ENCODE measurements at regions not wholly inside any gene's neighbourhood (a gene's known extent, or its start where the extent isn't known, plus 50 kb on each side); places are given as distances from the start of the nearest gene placed in this dataset.

GRCh38 chr22:22728382-22728781, 84.0 kb downstream of the GGTLC2 start:
- BruUV-seq (replicated peaks), result no TSS peak
- FAIRE-seq, result no peak
- ChIA-PET POLR2A (no interaction called here), CTCF (ENCODE audit: low intra/inter-chr PET ratio, low total read pairs) (no interaction called here)
- no peak overlapping the region for H3K27ac ChIP-seq (ENCODE audit: extremely low read length, insufficient read depth, low read length)
- no peak overlapping the region for H3K9ac ChIP-seq (ENCODE audit: insufficient read depth, low read depth, low read length)
- TF ChIP-seq KDM4B (CRISPR knock-in tag; IDR thresholded peaks at IDR 0.05) (no peak), DR1 (CRISPR knock-in tag; IDR thresholded peaks at IDR 0.05) (no peak), FOXA3 (CRISPR knock-in tag; IDR thresholded peaks at IDR 0.05) (no peak), ASH2L (IDR thresholded peaks at IDR 0.05; ENCODE audit: insufficient read length, low read depth, low read length) (no peak), KAT7 (CRISPR knock-in tag; IDR thresholded peaks at IDR 0.05; ENCODE audit: borderline replicate concordance) (no peak), CHD4 (IDR thresholded peaks at IDR 0.05; ENCODE audit: borderline replicate concordance, low read length) (no peak), NONO (IDR thresholded peaks at IDR 0.05) (no peak), NONO (CRISPR knock-in tag; conservative IDR thresholded peaks at IDR 0.05) (no peak), PBX2 (CRISPR knock-in tag; IDR thresholded peaks at IDR 0.05) (no peak), SP5 (CRISPR knock-in tag; IDR thresholded peaks at IDR 0.05; ENCODE audit: borderline replicate concordance, low read depth) (no peak), MEIS1 (CRISPR knock-in tag; IDR thresholded peaks at IDR 0.05; ENCODE audit: borderline replicate concordance) (no peak), ZNF737 (CRISPR knock-in tag; IDR thresholded peaks at IDR 0.05; ENCODE audit: borderline replicate concordance) (no peak), TRIM22 (IDR thresholded peaks at IDR 0.05) (no peak), U2AF2 (IDR thresholded peaks at IDR 0.05; ENCODE audit: low read depth, low read length) (no peak), FOXA1 (IDR thresholded peaks at IDR 0.05) (no peak), FOXA1 (CRISPR knock-in tag; IDR thresholded peaks at IDR 0.05) (no peak), ZSCAN9 (CRISPR knock-in tag; IDR thresholded peaks at IDR 0.05; ENCODE audit: borderline replicate concordance) (no peak), FOXO4 (CRISPR knock-in tag; conservative IDR thresholded peaks at IDR 0.05) (no peak), NCOA5 (CRISPR knock-in tag; IDR thresholded peaks at IDR 0.05) (no peak), ZNF20 (CRISPR knock-in tag; IDR thresholded peaks at IDR 0.05) (no peak), ZNF564 (CRISPR knock-in tag; IDR thresholded peaks at IDR 0.05) (no peak)
- in situ Hi-C loops (cut with HindIII; ENCODE audit: extremely low pct_ligation_motif_present, low pct_unique_long_range_greater_than_20kb) (no loop called here), intact Hi-C loops (cut with micrococcal nuclease; ENCODE audit: unreplicated experiment) (no loop called here)
- no peaks in the 10 kb centered on the region for H3K4me1 ChIP-seq (ENCODE audit: insufficient read depth, low read length)
- no peak for DNase-seq (ENCODE audit: low spot score)
- ATAC-seq, result no peak
- no peaks in the 10 kb centered on the region for H4K20me1 ChIP-seq (ENCODE audit: insufficient read depth, low read length)
- 34% methylated on average over 5 of the region's 5 CpGs for WGBS (ENCODE audit: low lambda C conversion rate)
- no peaks in the 10 kb centered on the region for H3K36me3 ChIP-seq (replicated peaks in 1 of 2; ENCODE audit: control insufficient read depth in 1 of 2, insufficient read depth in 2 of 2, low read length in 2 of 2)
- H3K4me2 ChIP-seq (ENCODE audit: low read depth, low read length), result no peak overlapping the region
- no peak overlapping the region for H3K4me3 ChIP-seq (replicated peaks in 1 of 3; ENCODE audit: insufficient read depth in 1 of 3, low read depth in 2 of 3, low read length in 3 of 3)
- H3K79me2 ChIP-seq (ENCODE audit: insufficient read depth, low read length), result no peaks in the 10 kb centered on the region
- H3K9me3 ChIP-seq (ENCODE audit: low read length), result no peaks in the 10 kb centered on the region
- H3K27me3 ChIP-seq (ENCODE audit: control insufficient read depth in 1 of 2, insufficient read depth in 2 of 2, low read length in 2 of 2), result peaks cover 0 to 31% of the 10 kb centered on the region in 2 experiments; a peak in 2 of 5 replicates
- no peak overlapping the region for H2AFZ ChIP-seq (ENCODE audit: low read length)

All from HepG2 (cell line).